ENCODE measurements at regions not wholly inside any gene's neighbourhood (a gene's known extent, or its start where the extent isn't known, plus 50 kb on each side); places are given as distances from the start of the nearest gene placed in this dataset.

DNA sequence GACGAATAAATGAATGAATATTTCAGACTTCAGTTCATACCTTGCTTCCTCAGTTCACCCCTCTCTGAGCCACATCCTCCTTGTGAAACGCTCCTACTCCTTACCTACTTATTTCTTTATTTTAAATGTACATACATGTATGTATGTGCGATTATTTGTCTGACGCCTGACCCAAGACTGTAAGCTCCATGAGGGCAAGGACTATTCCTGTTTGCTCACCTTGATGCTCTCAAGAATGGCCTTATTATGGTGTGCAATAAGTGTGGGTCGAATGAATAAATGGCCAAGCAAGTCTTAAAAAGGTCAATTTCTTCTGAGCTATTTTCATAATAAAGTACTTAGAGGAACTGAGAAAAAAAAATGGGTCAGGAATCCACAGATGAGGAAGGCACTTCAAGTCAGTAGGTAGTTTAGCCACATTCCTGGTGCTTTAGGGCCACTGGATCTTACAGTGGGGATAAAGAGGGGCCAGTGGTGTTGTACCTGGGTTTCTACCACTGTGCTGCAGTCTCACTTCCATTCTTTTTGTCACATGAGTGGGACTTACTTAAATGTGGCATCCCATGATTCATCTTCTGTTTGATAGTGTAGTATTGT, 74.7 kb downstream of the SDC1 start:
- no peak for DNase-seq (ENCODE audit: low read depth)

DNA sequence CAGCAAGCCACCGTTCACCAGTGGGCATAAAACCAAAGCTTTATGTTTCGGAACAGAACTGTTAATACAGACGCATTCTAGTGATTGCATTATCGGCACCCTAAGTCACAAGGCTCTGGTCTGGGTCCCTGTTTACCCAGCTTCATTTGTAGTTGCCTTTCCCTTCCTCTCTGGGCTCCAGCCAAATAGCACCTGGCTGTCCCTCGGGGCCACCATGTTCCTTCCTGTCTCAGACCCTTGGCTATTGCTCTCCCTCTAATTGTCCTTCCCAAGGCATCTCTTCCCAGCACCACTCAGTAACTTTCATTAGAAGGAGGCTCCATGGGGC, 75.3 kb downstream of the SDC1 start:
- DNase-seq (ENCODE audit: low read depth), result no peak

DNA sequence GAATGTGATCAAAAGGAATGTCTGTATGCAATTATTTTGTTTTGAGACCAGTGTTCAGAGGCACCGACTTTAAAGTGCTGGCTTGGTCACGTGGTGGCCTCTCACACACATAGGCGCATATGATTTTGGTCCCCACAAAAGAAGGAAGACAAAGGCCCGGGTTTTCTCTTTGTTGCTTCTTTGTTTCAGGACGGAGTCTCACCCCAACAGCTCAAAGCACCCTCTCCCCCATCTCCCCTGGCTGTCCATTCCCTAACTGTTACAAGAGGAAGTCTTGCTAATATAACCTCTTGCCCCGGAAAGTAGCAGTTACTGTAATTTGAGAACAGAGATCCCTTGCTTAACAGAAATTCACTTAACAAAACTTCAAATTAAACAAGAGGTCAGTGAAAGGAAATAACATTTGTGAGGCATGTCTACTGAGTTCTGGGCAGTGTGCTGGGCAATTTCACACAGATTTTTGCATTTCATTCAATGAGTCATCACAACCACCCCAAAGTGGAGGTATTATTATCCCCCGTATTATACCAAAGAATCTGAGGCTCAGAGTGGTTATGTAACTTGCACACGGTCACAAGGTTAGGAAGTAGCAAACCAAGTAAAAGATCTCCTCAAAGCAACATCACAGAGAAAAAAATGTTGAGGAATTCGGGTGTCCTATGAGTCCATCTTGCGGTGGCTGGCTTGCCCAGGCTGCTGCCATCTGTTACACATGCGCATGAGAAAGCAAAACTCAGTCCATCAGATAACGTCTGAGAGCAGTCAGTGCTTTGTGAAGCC, 75.8 kb downstream of the SDC1 start:
- DNase-seq (ENCODE audit: low read depth), result peak; percentile 87

DNA sequence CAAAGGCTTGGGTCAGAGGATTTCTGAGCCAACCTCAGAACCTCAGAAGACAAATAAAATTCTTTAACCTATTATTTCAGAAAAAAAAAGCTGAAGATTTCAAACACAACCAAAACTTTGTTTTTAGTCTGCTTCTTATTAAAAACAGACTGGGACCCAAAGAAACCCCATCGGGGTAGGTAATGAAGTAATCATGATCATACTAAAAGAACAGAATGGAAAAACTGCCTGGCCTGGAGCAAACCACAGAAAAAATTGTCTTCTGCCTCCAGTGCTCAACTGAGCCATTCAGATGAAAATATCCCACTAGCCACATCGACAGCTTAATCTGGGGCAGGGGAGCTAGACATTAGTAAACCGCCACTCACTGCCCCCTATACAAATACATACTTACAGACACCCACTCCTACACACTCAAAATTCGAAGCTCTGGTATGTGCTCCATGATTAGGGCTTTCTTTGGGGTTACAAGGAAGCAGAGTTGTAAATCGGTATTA, 76.5 kb downstream of the SDC1 start:
- DNase-seq (ENCODE audit: low read depth), result no peak

DNA sequence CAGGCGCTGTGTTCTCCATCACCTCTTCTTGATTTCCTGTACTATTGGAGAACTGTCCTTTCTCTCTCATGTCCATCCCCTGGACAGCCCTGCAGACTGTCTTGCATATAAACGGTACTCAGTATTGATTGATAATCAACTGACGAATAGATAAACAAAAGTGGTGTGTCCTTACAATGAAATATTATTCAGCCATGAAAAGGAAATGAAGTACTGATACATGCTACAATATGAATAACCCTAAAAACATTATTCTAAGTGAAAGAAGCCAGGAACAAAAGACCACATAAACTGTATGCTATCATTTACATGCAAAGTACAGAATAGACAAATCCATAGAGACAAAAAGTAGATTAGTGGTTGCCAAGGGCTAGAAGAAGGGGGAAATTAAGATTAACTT, 77.6 kb downstream of the SDC1 start:
- DNase-seq (ENCODE audit: low read depth), result no peak

DNA sequence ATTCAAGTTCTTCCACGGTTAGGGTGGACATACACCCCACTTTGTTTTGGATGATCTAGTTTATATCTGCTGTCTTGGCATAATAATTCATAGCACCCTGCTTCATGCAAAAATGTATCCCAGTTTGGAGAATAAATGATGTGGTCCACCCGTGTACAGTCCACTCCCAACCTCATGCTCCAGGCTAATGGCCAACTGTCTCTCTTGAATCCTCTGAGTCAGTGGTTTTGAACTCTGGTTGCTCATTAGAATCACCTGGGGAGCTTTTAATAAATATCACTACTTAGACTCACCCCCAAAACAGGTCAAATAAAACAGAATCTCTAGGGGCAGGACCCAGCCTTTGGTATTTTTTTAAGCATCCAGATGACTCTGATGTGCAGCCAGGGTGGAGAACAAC, 78.5 kb downstream of the SDC1 start:
- DNase-seq (ENCODE audit: low read depth), result no peak

DNA sequence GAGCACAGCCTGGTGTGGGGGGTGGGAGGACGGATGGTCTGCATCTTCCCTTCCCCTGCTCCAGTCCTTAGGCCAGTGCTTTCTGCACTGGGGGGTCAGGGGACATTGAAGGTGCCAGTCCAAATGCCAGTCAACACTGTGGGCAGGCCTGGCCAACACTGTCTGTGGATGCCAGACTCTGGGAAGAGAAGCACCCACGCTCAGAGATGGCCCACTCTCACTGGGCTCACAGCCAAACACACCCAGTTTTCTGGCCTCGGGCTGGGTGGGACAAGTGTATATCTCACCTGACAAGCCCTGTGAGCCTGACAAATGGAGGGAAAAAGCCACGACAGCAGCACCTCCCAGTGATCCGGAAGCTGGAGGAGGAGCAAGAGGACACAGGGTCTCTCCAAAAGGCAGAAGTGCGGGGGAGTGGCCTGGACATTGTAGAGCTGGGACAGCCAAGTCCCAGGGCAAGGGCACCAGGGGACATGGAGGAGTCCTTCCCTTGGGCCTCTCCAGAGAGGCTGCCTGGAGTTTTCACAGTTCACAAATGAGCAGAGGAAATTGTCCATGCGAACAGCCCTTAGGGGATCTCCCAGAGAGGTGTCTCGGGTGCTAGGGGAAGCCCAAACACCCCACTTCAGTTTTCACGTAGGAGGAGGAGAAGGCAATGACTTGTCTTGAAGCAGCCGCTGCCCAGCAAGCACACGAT, 79.3 kb downstream of the SDC1 start:
- DNase-seq (ENCODE audit: low read depth), result no peak

DNA sequence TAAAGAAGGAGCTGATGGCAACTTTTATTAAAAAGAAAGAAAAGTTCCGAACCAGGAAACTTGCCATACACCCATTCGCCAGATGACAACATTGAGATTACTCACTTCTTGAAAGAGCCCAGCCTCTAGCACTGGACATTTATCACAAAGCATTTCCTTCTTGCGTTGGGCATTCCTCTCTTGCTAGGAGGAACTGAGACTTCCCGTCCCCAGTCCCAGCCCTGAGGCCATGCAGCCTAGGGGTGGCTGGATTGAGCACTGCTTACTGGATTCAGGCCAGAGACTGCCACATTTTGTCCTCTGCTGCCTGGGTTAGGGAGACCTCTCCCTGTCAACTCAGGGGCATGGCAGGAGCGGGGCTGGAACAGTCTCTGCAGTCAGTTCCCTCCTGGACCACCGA, 80.1 kb downstream of the SDC1 start:
- no peak for DNase-seq (ENCODE audit: low read depth)

DNA sequence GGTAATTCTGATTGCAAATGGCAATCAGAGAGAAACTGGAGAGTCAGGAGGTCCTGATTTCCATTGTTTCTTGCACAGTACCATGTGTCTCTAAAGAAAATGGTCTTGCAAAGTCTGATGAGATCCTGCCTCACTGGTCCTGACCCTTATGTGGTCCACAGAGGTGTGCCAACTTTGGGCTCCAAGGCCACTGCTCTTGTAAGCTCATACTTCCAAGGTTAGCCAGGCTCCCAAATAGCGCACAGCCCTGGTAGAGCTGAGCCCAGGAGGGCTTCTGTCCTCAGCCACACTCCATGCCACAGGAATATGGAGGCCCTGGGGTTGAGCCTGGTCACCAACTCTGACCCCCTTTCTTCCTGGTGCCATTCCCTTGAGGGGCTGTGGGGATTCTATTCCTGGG, 80.7 kb downstream of the SDC1 start:
- DNase-seq (ENCODE audit: low read depth), result no peak

DNA sequence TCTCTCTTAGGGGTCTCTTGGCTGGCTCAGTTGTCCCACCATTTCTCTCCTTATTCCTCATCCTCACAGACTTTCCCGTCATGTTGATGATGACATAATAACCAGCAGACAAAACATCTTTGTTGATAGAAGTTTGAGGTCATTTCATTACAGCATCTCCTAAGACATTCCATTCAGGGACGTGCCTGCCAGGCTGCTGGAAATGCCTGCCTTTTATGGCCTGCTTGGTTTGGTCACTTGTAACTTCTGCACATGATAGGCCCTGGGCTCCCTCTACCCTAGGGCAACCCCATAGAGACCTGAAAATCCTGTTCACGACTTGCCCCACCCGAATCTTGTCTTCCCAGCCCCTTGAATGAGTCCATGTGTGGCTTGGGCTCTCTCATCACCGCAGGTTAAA, 81.7 kb downstream of the SDC1 start:
- DNase-seq (ENCODE audit: low read depth), result no peak

DNA sequence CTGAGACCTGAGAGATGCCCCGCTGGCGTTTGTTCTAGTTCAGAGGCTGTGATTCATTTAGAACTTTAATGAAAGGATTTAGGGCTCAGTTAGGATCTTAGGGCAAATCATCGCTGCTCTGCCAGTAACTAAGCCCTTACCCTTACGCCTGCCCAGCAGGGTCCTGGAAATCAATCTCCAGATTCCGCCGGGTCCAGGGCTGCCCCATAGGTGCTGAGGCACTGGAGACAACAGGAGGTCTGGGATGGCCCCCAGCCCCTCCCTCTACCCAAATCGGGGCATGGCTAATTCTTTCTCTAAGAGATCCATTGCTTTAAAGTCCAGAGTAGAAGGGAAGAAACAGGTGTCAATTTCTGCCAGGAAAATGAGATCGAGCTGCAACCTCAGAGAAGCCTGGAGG, 83.1 kb downstream of the SDC1 start:
- no peak for DNase-seq (ENCODE audit: low read depth)

DNA sequence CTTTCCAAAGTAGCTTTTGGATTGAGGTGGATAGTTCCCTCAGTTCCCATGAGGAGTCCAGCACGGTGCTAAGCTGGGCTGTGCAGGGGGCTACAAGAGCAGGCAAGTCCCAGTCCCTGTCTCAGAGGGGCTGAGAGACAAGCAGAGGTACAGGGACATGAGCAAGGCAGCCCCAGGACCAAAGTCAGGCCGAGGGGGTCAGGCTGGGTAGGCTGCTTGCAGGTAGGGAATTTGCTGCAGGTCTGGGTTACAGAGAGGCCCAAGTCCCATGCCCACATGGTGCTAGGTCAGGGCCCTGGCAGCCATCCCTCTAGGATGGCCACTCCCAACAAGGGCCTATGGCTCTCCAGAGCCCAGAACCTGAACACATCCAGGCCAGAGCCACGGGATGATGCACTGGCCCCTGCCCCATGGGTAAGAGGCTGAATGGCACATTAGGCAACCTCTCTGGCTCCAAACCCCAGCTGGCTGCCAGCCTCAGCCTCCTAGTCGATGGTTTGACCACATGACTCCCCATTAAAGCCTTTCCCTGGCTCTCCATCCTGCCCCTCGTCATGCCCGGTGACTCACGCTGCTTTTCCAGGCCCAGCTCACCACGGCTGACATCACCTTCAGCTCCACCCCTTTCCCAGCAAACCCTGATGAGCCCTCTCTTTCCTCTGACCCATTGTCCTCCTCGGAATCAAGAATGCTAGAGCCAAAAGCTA, 83.7 kb downstream of the SDC1 start:
- peak; percentile 94 for DNase-seq (ENCODE audit: low read depth)

DNA sequence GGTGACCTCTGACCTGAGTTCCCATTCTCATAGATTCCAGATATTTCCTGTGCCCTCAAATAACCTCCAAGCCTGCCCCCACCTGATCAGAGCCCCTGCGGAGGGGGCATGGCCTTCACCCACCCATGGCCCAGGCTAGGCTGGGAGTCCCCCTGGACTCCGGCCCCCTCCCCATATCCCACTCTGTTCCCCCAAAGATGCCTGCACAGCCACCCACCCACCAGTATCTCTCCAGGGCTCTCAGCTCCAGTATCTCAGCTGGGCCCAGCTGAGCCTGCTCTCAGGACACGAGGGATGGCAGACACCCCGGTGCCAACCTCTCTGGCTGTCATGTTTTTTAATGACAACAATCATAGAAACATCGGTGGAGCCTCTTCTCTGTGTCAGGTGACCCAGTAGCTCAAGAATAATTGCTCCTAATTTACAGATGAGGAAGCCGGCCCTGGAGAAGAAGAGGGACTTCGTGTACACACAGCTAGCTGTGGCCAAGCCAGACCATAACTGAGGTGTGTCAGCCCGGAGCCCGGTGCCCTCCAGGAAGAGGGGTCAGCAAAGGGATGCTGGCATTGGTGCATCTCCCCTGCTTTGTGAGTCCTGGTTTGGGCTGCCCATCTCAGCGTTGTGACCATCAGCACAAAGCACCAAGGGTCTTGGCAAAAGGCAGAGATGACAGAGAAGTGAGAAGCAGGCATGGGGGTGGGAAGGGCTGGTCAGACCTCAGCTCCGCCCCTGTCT, 84.4 kb downstream of the SDC1 start:
- no peak for DNase-seq (ENCODE audit: low read depth)

DNA sequence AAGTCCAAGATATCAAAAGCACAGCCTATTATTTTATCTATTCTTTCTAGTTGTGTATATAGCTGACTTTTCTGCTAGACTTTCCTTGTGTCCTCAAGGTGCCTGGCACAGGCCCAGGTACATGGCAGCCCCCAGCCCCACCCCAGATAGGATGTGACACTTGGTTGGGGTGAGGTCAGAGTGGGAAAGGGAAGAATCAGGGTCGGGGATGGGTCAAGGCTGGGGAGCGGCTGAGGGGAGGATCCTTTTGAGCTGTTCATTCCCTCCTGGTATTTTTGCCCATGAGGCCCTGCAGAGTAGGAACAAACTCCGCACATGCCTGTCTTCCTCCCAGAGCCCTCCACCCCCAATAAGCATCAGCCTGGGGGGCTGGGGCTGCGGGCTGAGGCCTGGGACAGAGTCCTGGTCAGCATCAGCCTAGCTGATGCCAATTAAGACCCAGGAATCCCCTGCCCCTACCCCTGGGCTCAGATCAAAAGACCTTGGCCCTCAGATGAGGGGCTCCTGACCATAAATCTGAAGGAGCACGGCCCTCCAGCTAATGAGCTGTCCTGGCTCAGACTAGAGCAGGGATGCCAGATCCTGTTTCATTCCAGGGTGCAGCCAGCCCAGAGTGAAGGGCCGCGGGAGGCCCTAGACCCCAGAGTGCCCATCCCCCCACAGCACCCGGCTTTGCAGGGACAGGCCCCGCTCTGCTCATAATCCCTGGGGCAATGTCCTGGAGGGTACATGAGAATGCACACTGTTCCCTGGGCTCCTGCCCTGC, 85.3 kb downstream of the SDC1 start:
- no peak for DNase-seq (ENCODE audit: low read depth)

DNA sequence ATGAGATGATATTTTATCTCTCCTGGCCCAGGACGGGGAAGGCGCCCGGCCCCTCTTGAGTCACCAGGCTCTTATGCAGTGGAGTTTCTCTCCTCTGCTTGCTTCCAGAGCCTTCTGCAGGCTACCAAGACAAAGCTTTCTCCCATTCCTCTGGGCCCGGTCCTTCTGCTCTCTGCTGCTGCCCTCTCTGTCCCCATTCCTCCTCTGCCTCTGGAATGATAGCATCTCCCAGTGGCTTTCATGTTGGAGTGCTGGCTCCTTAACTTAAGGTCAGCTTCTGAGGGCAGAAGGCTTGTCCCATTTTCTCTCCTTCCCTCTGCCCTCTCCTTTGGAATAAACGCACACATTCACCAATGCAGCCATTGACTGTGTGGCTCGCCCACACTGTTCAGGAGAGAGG, 86.2 kb downstream of the SDC1 start:
- no peak for DNase-seq (ENCODE audit: low read depth)

DNA sequence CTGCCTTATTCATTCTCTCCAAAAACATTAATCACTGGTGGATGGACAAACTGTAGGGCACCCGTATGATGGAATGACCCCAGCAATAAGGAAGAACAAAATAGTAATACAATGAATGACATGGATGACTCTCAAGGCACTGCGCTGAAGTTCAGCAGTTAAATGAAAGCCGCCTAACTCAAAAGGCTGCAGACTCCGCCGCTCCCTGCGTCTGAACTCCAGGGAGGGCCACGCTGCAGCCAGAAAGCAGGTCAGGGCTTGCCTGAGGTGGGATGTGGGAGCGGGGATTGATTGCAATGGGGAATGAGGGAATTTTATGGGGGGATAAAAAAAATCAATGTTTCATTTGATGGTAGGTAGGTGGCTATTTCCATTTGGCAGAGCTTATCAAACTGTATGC, 86.5 kb upstream of the LAPTM4A start:
- no peak for DNase-seq (ENCODE audit: low read depth)

DNA sequence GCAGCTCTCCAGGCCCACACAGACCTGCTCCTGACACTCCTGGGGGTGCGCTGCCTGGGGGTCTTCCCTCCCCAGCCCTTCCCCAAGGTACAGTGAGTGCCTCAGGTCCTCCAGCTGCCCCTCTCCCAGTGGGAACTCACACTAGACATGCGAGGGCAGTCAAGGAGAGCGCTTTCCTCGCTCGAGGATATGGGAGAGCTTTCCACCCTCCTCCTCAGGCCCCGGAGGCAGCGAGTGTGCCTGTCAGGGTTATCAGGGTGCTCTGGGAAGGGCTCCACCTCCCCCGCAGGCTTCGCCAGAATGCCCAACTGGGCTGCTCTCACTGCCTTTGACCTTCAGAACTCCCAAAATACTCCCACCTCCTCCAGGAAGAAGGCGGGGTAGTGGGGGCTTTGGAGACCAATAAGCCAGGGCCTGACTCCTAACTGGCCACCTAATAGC, 85.7 kb upstream of the LAPTM4A start:
- DNase-seq (ENCODE audit: low read depth), result no peak

DNA sequence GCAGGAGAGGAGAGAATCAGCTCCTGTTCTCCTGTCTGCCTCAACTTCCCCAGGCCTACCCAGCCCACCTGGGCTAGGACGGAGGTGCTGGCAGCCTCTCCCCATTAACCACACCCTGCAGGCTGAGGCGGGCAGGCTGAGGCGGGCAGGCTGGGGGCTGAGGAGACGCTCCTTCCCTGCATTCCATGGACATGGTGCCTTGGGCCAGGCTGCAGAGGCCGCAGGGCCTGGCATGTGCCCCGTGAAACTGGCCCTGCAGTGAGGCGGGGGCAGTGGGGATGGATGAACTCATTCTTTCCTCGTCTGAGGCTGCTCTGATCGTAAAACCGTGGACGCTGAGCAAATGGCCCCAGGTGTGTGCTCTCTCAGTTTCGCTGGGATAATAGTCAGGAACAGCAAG, 84.7 kb upstream of the LAPTM4A start:
- no peak for DNase-seq (ENCODE audit: low read depth)

DNA sequence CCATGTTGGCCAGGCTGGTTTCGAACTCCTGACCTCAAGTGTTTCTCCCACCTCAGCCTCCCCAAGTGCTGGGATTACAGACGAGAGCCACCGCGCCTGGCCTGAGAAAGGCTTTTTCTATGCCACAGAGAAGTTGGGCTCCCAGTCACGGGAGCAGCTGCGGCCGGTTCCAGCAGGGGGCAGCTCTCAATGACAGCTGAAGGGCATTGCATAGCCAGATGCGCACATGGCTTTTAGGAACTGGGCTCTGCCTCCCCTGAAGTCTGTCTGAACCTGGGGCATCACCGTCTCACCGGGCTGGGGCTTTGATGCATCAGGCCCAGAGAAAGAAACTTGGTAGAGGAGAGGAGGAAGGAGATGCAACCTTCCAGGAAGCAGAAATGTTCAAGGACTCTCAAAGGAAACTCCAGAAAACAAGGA, 84.2 kb upstream of the LAPTM4A start:
- DNase-seq (ENCODE audit: low read depth), result no peak

DNA sequence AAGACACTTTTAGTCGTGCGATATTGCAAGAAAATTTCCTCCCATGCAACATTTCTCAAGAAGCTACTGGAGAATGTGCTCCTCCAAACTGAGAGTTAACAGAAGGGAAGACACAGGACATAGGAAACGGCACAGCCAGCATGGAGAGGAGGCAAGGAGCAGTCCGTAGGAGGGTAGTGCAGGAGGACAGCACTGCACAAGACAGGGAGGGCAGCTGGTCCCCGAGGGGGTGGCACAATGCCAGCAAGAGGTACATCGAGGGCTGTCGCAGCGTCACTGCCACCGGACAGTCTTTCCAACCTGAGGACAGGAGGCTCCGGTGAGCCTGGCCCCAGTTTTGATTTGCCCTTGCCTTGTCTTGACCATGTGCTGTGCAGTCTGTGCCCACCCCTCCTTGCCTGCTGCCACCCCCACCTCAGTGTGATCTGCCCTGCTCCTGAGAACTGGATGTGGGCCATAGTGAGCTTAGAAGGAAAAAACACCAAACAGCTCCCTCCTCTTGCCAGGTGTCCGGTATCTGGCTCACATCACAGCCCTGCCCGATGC, 81.6 kb upstream of the LAPTM4A start:
- no peak for DNase-seq (ENCODE audit: low read depth)

All from GM04504 (cell line).